ENCODE measurements at regions not wholly inside any gene's neighbourhood (a gene's known extent, or its start where the extent isn't known, plus 50 kb on each side); places are given as distances from the start of the nearest gene placed in this dataset.

- no peak for TF ChIP-seq CTCF (IDR thresholded peaks at IDR 0.05)
- no peak for TF ChIP-seq POLR2A (IDR thresholded peaks at IDR 0.05)
These were observed 117.8 kb upstream of the SHH start for GRCh38 chr7:155930061-155930460.

Measured in suprapubic skin (tissue), 3 donors.